HCT116 (cell line): ENCODE measurements at regions not wholly inside any gene's neighbourhood (a gene's known extent, or its start where the extent isn't known, plus 50 kb on each side); places are given as distances from the start of the nearest gene placed in this dataset.

Source experiments
- EGR1 ChIP-seq: IDR thresholded peaks from 2 replicates; pipeline ENCODE4 v1.6.1; 2012; ENCODE audit warnings: low read depth
- ELF1 ChIP-seq: IDR thresholded peaks from 2 replicates; pipeline ENCODE4 v1.6.1; 2012; ENCODE audit warnings: low read depth, borderline replicate concordance
- EZH2 ChIP-seq: fragments of 200-600 bp; sonication (generic); IDR thresholded peaks from 2 replicates; pipeline ENCODE4 v1.6.1; 2017; ENCODE audit warnings: antibody characterized with exemption, mixed run types
- JUND ChIP-seq: IDR thresholded peaks from 2 replicates; pipeline ENCODE4 v1.6.1; 2012
- POLR2A ChIP-seq: IDR thresholded peaks from 2 replicates; pipeline ENCODE4 v1.7.0; 2011; ENCODE audit warnings: borderline replicate concordance; ENCODE audit not compliant: insufficient read depth, insufficient read length; ENCODE audit errors: extremely low read depth
- POLR2AphosphoS5 ChIP-seq: IDR thresholded peaks from 2 replicates; pipeline ENCODE4 v1.6.1; 2011; ENCODE audit warnings: mild to moderate bottlenecking, low read depth, low read length, moderate library complexity
- YY1 ChIP-seq: IDR thresholded peaks from 2 replicates; pipeline ENCODE4 v1.6.1; 2011; ENCODE audit warnings: low read length, low read depth, moderate library complexity, mild to moderate bottlenecking; ENCODE audit not compliant: insufficient replicate concordance; ENCODE audit errors: extremely low read depth
- TF ChIP-seq, protein P1 (sequence below), 3 experiments: fragments of 200-600 bp in 1 of 3; sonication (generic) in 1 of 3; IDR thresholded peaks in 2 of 3; conservative IDR thresholded peaks in 1 of 3; 2 replicates each; pipeline ENCODE4 v1.5.1; 2012 to 2017; ENCODE audit warnings: low read depth in 2 of 3, low read length in 2 of 3, antibody characterized with exemption in 1 of 3, borderline replicate concordance in 1 of 3, control low read depth in 1 of 3, mild to moderate bottlenecking in 1 of 3, mixed read lengths in 1 of 3, mixed run types in 1 of 3, moderate library complexity in 1 of 3; ENCODE audit not compliant: insufficient read depth in 1 of 3
- TF ChIP-seq, protein P2 (sequence below): IDR thresholded peaks from 2 replicates; pipeline ENCODE4 v1.6.1; 2012; ENCODE audit warnings: low read depth
- TF ChIP-seq, protein P3 (sequence below): IDR thresholded peaks from 2 replicates; pipeline ENCODE4 v1.6.1; 2012

DNA sequence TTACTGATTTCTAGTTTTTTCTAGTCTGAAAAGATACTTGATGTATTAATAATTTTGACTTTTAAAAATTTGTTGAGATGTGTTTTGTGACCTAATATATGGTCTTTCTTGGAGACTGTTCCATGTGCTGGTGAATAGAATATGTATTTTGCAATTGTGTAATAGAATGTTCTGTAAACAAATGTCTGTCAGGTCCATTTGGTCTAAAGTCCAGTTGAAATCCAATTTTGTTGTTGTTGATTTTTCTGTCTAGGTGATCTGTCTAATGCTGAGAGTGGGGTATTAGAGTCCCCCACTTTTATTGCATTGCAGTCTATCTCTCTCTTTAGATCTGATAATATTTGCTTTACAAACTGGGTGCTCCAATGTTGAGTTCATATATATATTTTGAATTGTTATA is 175.8 kb downstream of the RPAP3 start:
- TF ChIP-seq POLR2A = no peak
- no peak for TF ChIP-seq POLR2AphosphoS5
- TF ChIP-seq, protein P1, sequence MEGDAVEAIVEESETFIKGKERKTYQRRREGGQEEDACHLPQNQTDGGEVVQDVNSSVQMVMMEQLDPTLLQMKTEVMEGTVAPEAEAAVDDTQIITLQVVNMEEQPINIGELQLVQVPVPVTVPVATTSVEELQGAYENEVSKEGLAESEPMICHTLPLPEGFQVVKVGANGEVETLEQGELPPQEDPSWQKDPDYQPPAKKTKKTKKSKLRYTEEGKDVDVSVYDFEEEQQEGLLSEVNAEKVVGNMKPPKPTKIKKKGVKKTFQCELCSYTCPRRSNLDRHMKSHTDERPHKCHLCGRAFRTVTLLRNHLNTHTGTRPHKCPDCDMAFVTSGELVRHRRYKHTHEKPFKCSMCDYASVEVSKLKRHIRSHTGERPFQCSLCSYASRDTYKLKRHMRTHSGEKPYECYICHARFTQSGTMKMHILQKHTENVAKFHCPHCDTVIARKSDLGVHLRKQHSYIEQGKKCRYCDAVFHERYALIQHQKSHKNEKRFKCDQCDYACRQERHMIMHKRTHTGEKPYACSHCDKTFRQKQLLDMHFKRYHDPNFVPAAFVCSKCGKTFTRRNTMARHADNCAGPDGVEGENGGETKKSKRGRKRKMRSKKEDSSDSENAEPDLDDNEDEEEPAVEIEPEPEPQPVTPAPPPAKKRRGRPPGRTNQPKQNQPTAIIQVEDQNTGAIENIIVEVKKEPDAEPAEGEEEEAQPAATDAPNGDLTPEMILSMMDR (IDR thresholded peaks at IDR 0.05 in 2 of 3, conservative IDR thresholded peaks at IDR 0.05 in 1 of 3; ENCODE audit: borderline replicate concordance in 1 of 3, insufficient read depth in 1 of 3, low read depth in 2 of 3, low read length in 2 of 3) = no peak
- TF ChIP-seq, protein P2, sequence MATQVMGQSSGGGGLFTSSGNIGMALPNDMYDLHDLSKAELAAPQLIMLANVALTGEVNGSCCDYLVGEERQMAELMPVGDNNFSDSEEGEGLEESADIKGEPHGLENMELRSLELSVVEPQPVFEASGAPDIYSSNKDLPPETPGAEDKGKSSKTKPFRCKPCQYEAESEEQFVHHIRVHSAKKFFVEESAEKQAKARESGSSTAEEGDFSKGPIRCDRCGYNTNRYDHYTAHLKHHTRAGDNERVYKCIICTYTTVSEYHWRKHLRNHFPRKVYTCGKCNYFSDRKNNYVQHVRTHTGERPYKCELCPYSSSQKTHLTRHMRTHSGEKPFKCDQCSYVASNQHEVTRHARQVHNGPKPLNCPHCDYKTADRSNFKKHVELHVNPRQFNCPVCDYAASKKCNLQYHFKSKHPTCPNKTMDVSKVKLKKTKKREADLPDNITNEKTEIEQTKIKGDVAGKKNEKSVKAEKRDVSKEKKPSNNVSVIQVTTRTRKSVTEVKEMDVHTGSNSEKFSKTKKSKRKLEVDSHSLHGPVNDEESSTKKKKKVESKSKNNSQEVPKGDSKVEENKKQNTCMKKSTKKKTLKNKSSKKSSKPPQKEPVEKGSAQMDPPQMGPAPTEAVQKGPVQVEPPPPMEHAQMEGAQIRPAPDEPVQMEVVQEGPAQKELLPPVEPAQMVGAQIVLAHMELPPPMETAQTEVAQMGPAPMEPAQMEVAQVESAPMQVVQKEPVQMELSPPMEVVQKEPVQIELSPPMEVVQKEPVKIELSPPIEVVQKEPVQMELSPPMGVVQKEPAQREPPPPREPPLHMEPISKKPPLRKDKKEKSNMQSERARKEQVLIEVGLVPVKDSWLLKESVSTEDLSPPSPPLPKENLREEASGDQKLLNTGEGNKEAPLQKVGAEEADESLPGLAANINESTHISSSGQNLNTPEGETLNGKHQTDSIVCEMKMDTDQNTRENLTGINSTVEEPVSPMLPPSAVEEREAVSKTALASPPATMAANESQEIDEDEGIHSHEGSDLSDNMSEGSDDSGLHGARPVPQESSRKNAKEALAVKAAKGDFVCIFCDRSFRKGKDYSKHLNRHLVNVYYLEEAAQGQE = no peak
- no peak for TF ChIP-seq EZH2
- no peak for TF ChIP-seq JUND
- TF ChIP-seq YY1 = no peak
- no peak for TF ChIP-seq EGR1
- TF ChIP-seq, protein P3, sequence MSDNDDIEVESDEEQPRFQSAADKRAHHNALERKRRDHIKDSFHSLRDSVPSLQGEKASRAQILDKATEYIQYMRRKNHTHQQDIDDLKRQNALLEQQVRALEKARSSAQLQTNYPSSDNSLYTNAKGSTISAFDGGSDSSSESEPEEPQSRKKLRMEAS = no peak
- no peak for TF ChIP-seq ELF1
